GM21825 (cell line): ENCODE measurements at regions not wholly inside any gene's neighbourhood (a gene's known extent, or its start where the extent isn't known, plus 50 kb on each side); places are given as distances from the start of the nearest gene placed in this dataset.
"Not testable (repeated sequence)": the region's sequence is repeated elsewhere in the genome, so short reads cannot be mapped to it uniquely, and the experiment has no call there.

Experiments used
- ATAC-seq: cut with Tn5 transposase; IDR thresholded peaks from one replicate; pipeline ENCODE4 v1.9.1; 2021; ENCODE audit warnings: mild to moderate bottlenecking, moderate library complexity; ENCODE audit not compliant: unreplicated experiment

DNA sequence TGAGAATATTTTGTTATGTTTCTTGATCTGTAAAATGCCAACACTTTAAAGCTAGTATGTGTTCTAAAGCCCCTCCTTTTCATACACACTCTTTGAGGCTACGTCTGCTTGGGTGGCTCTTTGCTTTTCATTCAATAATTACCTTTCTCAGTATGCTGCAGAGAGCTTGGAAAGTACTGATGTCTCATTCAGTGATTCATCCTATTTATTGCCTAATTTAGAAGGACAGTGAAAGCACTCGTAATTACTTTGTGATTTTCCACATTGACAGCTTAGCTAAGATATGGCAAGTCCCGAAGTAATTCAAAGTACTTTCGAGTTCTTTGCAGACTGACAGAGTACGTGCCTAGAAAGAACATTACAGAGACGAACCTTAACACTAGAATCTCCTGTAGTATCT lies 57.2 kb downstream of the BMP15 start:
- ATAC-seq: no peak

DNA sequence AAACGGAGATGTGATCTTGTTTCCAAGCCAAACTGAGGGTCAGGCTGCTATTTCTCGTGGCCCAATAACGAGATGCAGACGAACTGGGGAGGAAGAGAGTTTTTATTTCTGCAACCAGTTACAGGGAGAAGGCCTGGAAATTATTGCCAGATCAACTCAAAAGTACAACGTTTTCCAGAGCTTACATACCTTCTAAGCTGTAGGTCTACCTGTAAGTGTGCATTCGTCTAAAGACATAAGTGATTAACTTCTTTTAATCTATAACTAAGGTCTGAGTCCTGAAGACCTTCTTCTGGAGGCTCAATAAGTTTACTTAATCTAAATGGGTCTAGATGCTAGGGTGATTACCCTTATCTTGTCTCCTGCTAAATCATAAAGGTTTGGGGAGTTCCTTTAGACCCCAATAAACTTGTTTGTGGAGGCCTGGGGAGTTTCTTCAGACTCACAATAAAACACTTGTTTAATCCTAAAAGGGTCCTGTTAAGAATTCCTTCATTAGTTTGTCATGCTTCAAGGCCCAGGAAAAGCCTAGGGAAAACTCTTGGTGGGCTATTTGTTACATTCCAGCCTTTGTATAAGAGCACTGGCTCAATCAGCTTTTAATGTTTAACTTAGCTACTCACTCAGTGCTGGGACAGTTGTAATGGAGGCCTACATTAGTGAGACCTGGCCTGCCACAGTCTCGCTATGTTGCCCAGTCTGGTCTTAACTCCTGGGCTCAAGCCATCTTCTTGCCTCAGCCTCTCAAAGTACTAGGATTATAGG lies 58.5 kb downstream of the BMP15 start:
- ATAC-seq: not testable (repeated sequence)

DNA sequence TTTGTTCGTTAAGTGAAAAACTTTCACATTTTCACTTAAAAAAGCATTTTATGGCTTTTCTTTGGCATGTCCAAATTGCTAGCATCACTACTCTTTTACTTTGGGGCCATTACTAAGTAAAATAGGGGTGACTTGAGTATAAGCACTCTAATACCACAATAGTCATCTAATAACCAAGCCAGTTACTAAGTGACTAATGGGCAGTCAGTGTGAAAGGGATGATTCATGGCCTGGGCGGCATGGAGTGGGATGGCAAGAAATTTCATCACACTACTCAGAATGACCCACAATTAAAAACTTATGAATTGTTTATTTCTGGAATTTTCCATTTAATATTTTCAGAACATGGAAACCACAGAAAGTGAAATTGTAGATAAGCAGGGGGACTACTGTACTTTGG lies 60.9 kb downstream of the BMP15 start:
- no peak for ATAC-seq

DNA sequence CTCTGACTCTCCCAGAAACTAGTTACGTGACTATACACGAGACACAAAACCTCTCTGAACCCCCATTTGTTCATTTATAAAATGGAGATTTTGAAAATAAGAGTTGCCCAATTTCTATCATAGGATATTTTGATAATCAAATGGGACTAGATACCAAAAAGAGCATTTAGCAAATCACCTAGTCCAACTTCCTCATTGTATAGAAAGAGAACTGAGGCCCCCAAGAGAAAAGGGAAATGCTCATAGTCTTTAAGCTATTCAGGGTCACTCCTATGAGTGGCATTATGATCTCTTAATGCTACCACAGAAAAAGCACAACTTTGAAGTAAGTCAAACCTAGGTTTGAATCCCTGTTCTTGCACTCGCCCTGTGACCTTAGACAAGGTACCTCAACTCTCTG lies 62.7 kb downstream of the BMP15 start:
- ATAC-seq: no peak

DNA sequence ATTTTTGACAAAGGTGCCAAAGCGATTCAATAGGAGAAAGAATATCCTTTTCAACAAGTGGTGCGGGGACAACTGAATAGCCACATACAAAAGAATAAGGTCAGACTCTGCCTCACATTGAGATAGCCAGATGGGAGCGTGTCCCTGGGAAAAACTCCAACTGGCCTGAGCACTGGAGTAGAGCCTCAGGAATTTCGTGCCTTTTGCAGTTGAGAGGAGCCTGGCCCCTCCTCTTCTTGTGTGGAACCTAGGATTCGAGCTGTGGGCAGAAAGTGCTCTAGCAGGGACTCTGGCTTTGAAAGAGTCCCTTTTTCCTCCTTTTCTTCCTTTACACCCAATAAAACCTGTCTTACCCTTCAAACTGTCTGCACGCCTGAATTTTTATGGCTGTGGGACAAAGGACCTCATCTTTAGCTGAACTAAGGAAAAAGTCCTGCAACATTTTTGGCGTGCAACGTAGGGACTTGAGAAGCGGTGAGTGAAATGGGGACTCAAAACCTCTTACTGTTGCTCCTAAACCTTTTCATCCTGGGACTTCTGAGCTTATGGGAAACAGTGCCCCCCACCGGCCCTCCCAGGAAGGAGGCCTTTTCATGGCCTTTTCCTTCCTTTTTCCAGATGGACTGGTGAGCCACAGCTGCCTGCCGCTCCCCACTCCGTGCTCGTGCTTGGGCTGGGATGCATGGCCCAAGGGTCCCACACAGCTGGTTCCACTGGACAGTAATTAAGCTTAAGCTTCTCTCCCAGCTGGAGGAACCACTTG lies 68.6 kb downstream of the BMP15 start:
- ATAC-seq: no peak

DNA sequence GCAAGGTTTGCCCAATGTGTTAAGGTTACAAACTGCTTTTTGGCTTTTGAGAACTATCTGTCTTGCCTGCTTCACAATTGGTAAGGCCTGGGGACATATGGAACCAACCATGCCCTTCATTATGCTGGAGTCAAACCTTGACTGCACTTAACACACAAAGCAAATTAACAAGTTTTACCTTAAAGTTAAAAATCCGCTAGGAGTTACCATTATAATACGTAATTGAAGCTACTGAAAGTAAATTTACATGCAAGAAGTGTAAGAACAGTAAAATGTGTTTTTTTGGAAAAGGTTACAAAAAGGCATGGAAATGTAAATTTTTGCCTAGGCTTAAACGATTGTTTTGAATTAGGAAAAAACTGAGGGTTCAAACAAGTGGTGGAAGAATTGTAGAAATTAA lies 69.7 kb downstream of the BMP15 start:
- no peak for ATAC-seq

DNA sequence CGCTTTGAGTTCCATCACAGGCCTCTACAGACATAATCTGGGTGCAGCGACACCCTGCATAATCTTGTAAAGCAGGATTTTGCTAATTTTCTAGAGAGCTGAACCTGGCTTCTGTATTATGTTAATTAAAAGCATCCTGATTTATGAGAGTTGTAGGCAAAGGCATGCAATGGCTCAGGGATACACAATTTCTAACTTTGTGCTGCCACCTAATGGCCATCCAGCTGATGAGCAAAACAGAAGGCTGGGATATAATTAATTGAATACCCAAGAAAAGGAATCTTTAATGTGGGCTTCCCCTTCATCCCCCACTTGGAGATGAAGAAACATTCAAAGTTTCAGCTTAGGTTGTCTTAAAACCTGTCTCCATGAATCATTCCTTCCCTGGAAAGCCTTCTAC lies 78.1 kb downstream of the BMP15 start:
- ATAC-seq: no peak

DNA sequence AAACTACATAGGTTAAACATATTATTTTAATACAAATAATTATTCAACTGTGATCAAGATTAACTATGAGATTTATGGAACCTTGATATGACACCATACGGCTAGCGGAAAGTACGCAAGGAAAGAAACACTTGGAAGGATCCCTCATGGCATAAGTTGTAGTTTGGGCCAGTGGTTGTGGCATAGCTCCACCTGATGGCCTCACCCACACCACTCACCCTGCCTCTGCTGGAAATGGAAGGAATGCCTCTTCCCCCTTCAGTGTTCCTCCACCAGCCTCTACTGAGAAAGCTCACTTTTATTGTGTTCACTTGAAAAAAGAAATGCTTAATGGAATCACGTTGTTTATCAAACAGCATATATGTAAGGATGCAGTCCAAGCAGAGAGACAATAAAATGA lies 86.4 kb downstream of the BMP15 start:
- ATAC-seq: no peak

DNA sequence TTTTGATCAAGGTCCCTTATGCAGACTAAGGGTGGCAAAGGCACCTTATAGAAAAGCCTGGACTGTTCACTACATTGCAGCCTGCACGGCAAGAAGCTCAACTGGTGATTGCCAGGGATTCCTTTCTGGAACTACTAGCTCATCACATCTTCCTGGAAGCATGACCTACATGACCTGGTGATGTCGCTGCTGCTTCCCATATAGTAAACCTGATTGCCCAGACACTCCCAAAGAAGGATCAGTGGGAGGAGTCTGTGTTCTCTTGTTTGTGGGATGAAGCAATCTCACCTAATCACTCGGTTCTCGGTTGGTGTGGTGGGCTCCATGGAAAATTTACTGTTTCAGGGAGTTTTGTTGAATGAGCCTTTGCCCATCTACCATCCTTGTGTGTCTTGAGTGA lies 89.8 kb downstream of the BMP15 start:
- not testable (repeated sequence) for ATAC-seq

DNA sequence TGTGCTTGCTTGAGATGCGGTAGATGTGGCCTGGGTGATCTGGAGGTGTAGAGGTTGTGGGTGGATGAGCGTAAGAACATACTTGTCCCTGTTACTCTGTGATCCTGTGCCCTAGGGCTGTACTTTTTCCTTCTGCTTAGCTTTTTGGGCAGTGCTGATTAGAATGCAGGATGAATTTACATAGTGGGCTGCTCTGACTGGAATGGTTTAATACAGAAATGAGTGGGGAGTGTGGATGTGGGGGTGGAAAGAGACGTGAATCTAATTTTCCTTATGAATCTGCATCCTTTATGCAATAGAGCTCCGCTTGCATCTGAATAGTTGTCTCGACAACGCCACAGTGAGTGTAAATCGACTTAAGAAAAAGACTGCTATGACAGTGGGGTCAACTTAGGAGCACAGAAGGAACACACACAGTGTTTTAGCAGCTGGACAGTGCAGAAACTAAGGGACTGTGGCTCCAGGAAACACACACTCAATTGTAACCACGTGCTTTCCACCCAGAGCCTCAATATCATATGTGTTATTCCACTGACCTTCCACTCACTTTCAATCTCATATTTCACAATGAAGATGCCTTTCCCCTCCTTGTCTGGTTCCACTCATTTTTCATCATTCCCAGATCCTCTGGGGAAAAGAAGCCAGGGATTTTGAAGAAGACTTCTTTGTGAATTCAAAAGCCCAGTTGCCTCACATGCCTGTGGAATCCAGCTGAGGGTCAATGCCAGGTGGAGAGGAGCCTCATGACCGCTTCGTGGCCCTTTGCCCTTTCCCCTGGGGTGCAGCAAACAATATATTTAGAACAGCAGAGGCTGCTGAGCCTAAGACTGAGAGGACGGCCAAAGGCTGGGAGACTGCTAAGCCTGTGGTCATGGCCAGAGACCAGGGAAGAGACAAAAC lies 91.4 kb downstream of the BMP15 start:
- not testable (repeated sequence) for ATAC-seq

DNA sequence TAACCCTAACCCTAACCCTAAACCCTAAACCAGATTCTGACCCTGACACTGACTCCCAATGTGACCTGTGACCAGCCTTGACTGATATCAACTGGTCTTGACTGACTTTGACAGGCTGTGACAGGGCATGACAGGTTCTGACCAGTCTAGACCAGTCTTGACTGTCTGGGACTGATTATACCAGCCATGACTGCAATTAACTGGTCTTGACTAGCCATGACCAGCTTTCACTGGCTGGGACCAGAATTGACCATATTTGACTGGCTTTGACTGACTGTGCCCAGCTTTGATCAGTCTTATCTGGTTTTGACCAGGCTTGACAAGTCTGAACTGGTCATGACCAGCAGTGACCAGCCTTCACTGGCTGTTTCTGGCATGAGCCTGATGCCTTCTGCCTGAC lies 95.5 kb downstream of the BMP15 start:
- ATAC-seq: no peak

DNA sequence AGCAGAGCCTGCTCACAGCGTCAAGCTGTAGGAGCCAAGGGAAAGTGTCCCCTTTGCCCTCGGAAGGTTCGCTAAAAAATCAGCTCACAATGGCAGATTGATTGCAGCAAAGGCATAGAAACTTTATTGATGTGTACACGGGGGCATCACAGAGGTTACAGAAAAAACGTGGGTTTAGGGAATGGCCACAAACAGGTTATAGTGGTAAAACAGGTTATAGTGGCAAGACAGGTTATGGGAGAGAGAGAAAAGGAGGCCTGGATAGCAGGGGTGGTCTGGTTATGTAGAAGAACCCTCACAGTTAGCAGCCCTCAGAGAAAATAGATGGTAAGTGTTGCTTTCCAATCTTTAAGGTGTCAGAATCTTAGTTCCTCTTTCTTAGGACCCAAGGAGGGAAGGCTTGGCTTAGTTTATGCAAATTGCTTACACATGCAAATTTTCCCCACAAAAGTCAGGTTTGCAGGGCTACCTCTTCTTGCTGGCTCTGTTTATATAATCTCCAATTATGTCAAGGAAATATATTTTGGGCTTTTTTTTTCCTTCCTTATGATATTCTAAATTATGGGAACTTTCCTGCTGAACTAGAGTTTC lies 113.7 kb downstream of the BMP15 start:
- no peak for ATAC-seq

DNA sequence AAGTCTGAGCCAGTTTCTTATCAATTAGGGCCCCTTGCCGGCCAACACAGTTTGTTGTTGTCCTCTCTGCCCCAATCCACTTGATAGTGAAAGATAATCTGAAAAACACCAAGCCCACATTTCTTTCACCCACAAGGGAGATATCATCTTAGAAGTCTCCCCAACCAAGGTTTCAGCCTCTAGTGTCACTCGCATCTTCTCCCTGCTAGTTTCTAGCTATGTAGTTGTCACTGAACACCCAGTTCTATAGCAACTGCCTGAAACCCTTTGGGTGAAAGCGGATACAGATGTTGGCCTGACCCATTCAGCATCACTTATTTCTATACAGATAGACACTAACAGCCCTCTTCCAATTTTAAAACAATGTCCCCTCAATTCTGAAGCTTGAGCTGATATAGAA lies 116.3 kb downstream of the BMP15 start:
- no peak for ATAC-seq

DNA sequence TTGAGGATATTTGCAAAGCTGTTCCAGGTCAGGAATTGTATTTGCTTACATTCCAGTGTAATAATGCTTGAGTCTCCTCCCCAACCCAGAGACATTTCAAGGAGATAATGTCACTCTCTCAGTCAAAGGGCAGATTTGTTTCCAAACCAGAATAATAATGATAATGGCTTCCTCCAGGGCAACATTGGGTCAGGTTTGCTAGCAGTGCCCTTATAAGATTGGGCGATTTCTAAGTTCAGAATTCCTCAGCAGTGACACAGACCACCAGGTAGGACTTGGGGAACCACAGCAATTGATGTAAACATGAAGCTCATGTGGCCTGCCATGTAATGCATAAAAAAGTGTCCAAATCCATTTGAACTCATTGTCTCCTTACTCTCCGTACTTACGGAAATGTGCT lies 125.2 kb downstream of the BMP15 start:
- no peak for ATAC-seq

DNA sequence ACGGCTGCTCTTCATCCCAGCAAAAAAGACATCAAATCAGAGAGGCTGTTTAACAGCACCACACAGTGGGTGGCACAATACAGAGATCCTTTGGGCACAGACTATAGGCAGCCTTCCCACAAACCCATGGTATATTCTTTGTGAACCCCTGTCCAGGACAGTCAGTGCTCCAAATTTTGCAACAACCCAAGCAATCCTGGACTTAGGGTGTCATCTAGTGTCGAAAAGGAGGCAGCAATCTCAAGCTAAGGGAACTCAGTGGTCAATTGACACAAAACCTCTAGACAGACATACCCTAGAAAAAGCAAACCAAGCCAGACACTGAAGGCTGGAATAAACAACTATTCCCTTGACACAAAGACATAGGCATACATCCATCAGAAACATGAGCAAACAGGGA lies 137.4 kb downstream of the BMP15 start:
- ATAC-seq: no peak

DNA sequence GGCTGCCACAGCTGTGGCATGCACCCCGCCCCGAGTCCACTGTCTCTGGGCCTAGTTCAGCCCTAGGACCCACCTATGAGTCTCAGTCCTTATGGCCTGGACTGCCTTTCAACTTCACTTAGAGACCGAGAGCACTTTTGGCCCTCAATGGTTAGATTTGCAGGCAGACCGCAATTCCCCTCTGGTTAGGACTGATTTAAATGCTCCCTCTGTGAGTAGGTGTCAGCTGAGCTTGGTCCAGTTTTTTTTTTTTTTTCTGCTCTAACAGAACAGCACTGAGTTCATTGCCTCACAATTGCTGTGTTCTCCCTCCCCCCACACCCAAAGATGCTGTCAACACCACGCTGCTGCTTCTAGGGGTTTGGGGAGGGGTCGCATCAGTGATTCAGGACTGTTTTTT lies 143.2 kb downstream of the BMP15 start:
- ATAC-seq: no peak

DNA sequence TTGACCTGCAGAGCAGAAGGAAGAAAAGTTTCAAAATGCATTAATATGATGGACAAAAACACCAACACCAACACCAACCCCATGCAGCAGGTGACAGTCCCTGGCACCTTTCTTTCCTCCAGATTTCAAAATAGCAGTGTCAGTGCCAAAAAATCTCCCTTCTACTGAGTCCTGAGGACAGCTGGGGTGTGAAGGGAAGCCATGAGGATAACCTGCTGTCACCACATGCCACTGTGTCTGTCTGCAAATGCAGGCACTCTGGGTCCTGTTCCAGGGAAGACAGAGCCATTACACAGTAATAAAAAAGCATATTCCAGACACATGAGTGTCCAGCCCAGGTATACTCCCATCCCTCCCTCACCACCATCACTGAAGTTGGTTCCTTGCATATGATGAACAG lies 187.5 kb downstream of the BMP15 start:
- no peak for ATAC-seq

DNA sequence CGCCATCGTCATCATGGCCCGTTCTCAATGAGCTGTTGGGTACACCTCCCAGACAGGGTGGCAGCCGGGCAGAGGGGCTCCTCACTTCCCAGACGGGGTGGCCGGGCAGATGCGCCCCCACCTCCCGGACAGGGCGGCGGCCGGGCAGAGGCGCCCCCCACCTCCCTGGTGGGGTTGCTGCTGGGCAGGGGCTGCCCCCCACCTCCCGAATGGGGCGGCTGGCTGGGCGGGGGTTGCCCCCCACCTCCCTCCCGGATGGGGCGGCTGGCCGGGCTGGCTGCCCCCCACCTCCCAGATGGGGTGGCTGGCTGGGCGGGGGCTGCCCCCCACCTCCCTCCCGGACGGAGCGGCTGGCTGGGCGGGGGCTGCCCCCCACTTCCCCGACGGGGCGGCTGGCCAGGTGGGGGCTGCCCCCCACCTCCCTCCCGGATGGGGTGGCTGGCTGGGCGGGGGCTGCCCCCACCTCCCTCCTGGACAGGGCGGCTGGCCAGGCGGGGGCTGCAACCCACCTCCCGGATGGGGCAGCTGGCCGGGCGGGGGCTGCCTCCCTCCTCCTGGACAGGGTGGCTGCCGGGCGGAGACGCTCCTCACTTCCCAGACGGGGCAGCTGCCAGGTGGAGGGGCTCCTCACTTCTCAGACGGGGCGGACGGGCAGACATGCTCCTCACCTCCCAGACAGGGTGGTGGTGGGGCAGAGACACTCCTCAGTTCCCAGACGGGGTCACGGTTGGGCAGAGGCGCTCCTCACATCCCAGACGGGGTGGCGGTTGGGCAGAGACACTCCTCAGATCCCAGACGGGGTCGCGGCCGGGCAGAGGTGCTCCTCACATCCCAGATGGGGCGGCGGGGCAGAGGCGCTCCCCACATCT lies 208.8 kb downstream of the BMP15 start:
- ATAC-seq: not testable (repeated sequence)

DNA sequence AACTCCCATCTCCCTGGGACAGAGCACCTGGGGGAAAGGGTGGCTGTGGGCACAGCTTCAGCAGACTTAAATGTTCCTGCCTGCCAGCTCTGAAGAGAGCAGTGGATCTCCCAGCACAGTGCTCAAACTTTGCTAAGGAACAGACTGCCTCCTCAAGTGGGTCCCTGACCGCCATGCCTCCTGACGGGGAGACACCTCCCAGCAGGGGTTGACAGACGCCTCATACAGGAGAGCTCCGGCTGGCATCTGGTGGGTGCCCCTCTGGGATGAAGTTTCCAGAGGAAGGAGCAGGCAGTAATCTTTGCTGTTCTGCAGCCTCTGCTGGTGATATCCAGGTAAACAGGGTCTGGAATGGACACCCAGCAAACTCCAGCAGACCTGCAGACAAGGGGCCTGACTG lies 206.9 kb upstream of the NUDT10 start:
- not testable (repeated sequence) for ATAC-seq

DNA sequence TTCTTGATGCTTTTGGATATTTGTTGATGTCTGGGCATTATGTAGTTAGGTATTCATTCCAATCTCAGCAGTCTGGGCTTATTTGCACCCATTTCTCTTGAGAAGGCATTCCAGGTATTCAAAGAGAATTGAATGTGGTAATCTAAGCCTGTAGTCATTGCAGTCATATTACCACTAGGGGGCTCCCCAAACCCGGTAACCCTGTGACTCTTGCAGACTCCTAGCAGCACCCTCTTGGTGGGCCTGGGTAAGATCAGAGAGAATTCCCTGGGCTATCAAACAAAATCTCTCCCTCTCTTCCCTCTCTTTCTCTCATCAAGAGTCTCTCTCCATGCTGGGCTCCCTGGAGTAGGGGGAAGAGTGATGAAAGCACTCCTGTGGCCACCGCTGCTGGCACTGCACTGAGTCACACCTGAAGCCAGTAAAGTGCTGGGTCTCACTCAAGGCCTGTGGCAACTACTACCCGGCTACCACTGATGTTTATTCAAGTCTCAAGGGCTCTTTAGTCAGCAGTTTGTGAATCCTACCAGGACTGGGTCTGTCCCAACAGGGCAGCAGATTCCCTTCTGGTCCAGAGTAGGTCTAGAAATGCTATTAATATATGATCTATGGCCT lies 187.7 kb upstream of the NUDT10 start:
- peak; percentile 86 for ATAC-seq
